ENCODE measurements at regions not wholly inside any gene's neighbourhood (a gene's known extent, or its start where the extent isn't known, plus 50 kb on each side); places are given as distances from the start of the nearest gene placed in this dataset.
A peak's percentile ranks its signal among the peaks of the same experiment; 100 is the strongest.

DNA sequence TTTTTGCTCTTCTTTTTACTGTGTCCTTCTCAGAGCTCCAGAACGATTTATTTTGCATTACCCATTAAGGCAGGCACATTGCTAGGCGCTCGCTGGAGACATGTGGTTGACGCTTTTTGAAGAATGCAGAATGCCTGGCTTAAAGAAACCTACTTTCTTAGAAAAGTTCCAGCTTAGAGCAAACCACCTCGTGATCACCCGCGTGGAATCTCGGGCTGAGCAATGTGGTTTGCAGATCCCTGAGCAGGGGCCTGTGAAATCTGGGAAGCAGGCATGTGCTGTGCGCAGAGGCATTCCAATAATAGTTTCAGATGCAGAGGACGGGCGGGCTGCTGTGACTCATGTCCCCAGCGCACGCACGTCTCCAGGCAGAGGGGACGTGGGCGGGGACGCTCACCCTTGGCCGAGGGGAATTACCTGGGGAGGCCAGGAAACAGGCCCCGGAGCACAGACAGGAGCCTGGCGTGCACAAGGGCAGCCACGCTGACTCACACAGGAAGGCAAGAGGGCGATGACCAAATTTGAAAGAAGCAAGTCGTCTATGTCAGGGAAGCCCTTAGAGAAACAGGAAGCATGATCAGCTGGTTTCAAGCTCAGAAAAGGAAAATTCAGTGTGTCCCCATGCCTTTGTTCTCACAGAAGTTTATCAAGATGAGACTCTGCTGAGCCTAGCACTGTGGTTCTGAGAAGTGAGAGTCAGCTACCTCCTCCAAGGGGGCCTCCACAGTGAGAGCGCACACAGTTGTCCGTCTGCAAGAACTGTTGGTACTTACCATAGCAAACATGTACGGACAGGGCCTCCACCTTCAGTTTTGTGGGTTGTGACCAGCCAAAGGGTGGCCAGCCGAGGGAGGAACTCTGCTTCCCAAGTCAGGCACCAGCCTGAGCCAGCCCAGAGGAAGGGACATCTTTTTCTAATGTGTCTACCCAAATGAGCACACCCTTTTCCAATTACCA lies 218.6 kb downstream of the PIK3R1 start (continued):
- TF ChIP-seq SETDB1 (IDR thresholded peaks at IDR 0.05; ENCODE audit: insufficient read length, low read length) = no peak
- TF ChIP-seq, protein P1, sequence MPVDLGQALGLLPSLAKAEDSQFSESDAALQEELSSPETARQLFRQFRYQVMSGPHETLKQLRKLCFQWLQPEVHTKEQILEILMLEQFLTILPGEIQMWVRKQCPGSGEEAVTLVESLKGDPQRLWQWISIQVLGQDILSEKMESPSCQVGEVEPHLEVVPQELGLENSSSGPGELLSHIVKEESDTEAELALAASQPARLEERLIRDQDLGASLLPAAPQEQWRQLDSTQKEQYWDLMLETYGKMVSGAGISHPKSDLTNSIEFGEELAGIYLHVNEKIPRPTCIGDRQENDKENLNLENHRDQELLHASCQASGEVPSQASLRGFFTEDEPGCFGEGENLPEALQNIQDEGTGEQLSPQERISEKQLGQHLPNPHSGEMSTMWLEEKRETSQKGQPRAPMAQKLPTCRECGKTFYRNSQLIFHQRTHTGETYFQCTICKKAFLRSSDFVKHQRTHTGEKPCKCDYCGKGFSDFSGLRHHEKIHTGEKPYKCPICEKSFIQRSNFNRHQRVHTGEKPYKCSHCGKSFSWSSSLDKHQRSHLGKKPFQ (tag by site-specific recombination; IDR thresholded peaks at IDR 0.05) = no peak
- TF ChIP-seq SP2 (tag by site-specific recombination; IDR thresholded peaks at IDR 0.05) = no peak
- no peak for TF ChIP-seq ZNF558 (tag by site-specific recombination; IDR thresholded peaks at IDR 0.05)
- no peak for TF ChIP-seq PBX3 (CRISPR knock-in tag; IDR thresholded peaks at IDR 0.05)
- TF ChIP-seq ZNF423 (tag by site-specific recombination; IDR thresholded peaks at IDR 0.05) = no peak
- TF ChIP-seq ZNF354C (tag by site-specific recombination; IDR thresholded peaks at IDR 0.05; ENCODE audit: borderline replicate concordance, low read depth) = no peak
- no peak for TF ChIP-seq ZSCAN18 (tag by site-specific recombination; IDR thresholded peaks at IDR 0.05)
- no peak for TF ChIP-seq REST (tag by site-specific recombination; IDR thresholded peaks at IDR 0.05)
- TF ChIP-seq, protein P2, sequence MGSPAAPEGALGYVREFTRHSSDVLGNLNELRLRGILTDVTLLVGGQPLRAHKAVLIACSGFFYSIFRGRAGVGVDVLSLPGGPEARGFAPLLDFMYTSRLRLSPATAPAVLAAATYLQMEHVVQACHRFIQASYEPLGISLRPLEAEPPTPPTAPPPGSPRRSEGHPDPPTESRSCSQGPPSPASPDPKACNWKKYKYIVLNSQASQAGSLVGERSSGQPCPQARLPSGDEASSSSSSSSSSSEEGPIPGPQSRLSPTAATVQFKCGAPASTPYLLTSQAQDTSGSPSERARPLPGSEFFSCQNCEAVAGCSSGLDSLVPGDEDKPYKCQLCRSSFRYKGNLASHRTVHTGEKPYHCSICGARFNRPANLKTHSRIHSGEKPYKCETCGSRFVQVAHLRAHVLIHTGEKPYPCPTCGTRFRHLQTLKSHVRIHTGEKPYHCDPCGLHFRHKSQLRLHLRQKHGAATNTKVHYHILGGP (tag by site-specific recombination; IDR thresholded peaks at IDR 0.05) = no peak
- no peak for TF ChIP-seq ZNF658 (tag by site-specific recombination; IDR thresholded peaks at IDR 0.05)
- TF ChIP-seq ZNF654 (tag by site-specific recombination; IDR thresholded peaks at IDR 0.05; ENCODE audit: low read depth) = no peak
- TF ChIP-seq REPIN1 (tag by site-specific recombination; IDR thresholded peaks at IDR 0.05; ENCODE audit: low read depth) = no peak
- no peak for TF ChIP-seq GFI1B (tag by site-specific recombination; IDR thresholded peaks at IDR 0.05)
- TF ChIP-seq, protein P3, sequence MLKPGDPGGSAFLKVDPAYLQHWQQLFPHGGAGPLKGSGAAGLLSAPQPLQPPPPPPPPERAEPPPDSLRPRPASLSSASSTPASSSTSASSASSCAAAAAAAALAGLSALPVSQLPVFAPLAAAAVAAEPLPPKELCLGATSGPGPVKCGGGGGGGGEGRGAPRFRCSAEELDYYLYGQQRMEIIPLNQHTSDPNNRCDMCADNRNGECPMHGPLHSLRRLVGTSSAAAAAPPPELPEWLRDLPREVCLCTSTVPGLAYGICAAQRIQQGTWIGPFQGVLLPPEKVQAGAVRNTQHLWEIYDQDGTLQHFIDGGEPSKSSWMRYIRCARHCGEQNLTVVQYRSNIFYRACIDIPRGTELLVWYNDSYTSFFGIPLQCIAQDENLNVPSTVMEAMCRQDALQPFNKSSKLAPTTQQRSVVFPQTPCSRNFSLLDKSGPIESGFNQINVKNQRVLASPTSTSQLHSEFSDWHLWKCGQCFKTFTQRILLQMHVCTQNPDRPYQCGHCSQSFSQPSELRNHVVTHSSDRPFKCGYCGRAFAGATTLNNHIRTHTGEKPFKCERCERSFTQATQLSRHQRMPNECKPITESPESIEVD (tag by site-specific recombination; IDR thresholded peaks at IDR 0.05) = no peak
- no peak for TF ChIP-seq ZNF416 (tag by site-specific recombination; IDR thresholded peaks at IDR 0.05)
- TF ChIP-seq ZNF404 (tag by site-specific recombination; IDR thresholded peaks at IDR 0.05) = no peak
- peak; percentile 60; the same call in 1 of the 2 replicates for TF ChIP-seq ZNF660 (tag by site-specific recombination; IDR thresholded peaks at IDR 0.05)
- TF ChIP-seq, protein P4, sequence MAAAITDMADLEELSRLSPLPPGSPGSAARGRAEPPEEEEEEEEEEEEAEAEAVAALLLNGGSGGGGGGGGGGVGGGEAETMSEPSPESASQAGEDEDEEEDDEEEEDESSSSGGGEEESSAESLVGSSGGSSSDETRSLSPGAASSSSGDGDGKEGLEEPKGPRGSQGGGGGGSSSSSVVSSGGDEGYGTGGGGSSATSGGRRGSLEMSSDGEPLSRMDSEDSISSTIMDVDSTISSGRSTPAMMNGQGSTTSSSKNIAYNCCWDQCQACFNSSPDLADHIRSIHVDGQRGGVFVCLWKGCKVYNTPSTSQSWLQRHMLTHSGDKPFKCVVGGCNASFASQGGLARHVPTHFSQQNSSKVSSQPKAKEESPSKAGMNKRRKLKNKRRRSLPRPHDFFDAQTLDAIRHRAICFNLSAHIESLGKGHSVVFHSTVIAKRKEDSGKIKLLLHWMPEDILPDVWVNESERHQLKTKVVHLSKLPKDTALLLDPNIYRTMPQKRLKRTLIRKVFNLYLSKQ (tag by site-specific recombination; IDR thresholded peaks at IDR 0.05; ENCODE audit: borderline replicate concordance) = no peak
- no peak for TF ChIP-seq ZNF221 (tag by site-specific recombination; IDR thresholded peaks at IDR 0.05; ENCODE audit: borderline replicate concordance)
- no peak for TF ChIP-seq ZNF223 (tag by site-specific recombination; IDR thresholded peaks at IDR 0.05)
- no peak for TF ChIP-seq ZBTB10 (tag by site-specific recombination; IDR thresholded peaks at IDR 0.05)
- no peak for TF ChIP-seq ZNF146 (tag by site-specific recombination; IDR thresholded peaks at IDR 0.05)
